Mucosa of rectum (tissue), 2 donors: ENCODE measurements at regions not wholly inside any gene's neighbourhood (a gene's known extent, or its start where the extent isn't known, plus 50 kb on each side); places are given as distances from the start of the nearest gene placed in this dataset.
"Not testable (repeated sequence)": the region's sequence is repeated elsewhere in the genome, so short reads cannot be mapped to it uniquely, and the experiment has no call there.

Experiments used
- H3K27ac ChIP-seq, 2 donors: one replicate each; pipeline ENCODE4 v1.7.0; 2013; ENCODE audit warnings: inconsistent platforms in 2 of 2, low read depth in 2 of 2, low read length in 2 of 2
- H3K27me3 ChIP-seq, 2 donors: one replicate each; pipeline ENCODE4 v1.7.0; 2013; ENCODE audit warnings: low read length in 2 of 2; ENCODE audit not compliant: control insufficient read depth in 2 of 2, insufficient read depth in 2 of 2
- H3K36me3 ChIP-seq, 2 donors: one replicate each; pipeline ENCODE4 v1.7.0; 2013; ENCODE audit warnings: low read length in 2 of 2; ENCODE audit not compliant: control insufficient read depth in 2 of 2, insufficient read depth in 2 of 2
- H3K4me1 ChIP-seq, 2 donors: one replicate each; pipeline ENCODE4 v1.7.0; 2013; ENCODE audit warnings: low read length in 2 of 2, mild to moderate bottlenecking in 1 of 2; ENCODE audit not compliant: control insufficient read depth in 2 of 2, insufficient read depth in 2 of 2
- H3K4me3 ChIP-seq, 2 donors: one replicate each; pipeline ENCODE4 v1.7.0; 2013; ENCODE audit warnings: low read length in 2 of 2
- H3K9ac ChIP-seq, 2 donors: one replicate each; pipeline ENCODE4 v1.7.0; 2013; ENCODE audit warnings: low read length in 2 of 2, low read depth in 1 of 2, mild to moderate bottlenecking in 1 of 2
- H3K9me3 ChIP-seq, 2 donors: one replicate each; pipeline ENCODE4 v1.7.0; 2013; ENCODE audit warnings: low read length in 2 of 2; ENCODE audit not compliant: control insufficient read depth in 2 of 2
- donor health status: healthy.
- donor health status: Normal muscosa, but diverticular disease.

DNA sequence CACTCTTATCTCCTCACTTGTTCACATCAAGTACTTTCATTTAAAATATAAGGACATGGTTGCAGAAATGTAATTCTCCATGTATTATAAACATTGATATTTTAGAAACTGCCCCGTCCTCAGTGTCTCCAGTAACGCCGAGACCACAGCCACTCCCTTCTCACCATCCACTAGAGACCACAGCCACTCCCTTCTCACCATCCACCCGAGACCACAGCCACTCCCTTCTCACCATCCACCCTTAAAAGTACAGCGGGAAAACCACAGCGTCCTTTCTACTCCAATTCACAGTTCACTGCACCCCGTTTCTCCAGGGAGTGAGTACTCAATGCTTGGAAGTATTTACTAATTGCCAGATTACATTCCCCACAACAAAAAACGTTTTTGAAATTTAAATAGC lies 1452.2 kb upstream of the ACVR2A start:
- Histone ChIP-seq H3K9ac (no peak overlapping the region), H3K9me3 (no peaks in the 10 kb centered on the region), H3K4me1 (no peaks in the 10 kb centered on the region), H3K27ac (no peak overlapping the region), H3K36me3 (no peaks in the 10 kb centered on the region), H3K27me3 (no peaks in the 10 kb centered on the region), H3K4me3 (no peak overlapping the region)

DNA sequence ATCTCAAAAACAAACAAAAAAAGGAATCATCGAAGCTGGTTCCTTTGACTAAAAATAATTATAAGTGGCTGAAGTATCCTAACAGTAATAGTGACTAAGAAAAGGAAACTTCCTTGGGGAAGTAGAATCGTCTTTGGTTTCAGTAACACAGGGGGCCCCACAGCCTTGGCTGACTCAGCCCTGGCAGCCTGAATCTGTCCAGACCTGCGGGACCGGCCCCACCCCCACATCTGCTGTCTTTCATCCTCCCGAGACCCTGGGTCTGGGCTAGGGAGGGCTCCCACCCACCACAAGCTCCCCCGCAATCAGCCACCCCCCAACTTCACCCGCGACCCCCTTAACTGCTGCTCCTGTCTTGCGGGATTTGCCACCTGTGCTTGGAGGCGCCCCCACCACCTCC lies 1452.6 kb upstream of the ACVR2A start:
- no peak overlapping the region for H3K4me3 ChIP-seq
- H3K4me1 ChIP-seq, result no peaks in the 10 kb centered on the region
- H3K9ac ChIP-seq, result no peak overlapping the region

GRCh38 chr2:146388757-146389156 lies 1456.1 kb upstream of the ACVR2A start:
- no peaks in the 10 kb centered on the region for H3K4me1 ChIP-seq
- no peaks in the 10 kb centered on the region for H3K36me3 ChIP-seq
- no peak overlapping the region for H3K9ac ChIP-seq
- H3K27me3 ChIP-seq, result no peaks in the 10 kb centered on the region
- no peak overlapping the region for H3K4me3 ChIP-seq
- H3K27ac ChIP-seq, result no peak overlapping the region
- H3K9me3 ChIP-seq, result no peaks in the 10 kb centered on the region

More for the DNA sequence above, 1452.6 kb upstream of the ACVR2A start:
- no peak overlapping the region for H3K27ac ChIP-seq
- H3K27me3 ChIP-seq, result no peaks in the 10 kb centered on the region
- no peaks in the 10 kb centered on the region for H3K36me3 ChIP-seq
- H3K9me3 ChIP-seq, result no peaks in the 10 kb centered on the region

- Histone ChIP-seq H3K36me3 (no peaks in the 10 kb centered on the region), H3K4me3 (no peak overlapping the region), H3K27me3 (no peaks in the 10 kb centered on the region), H3K27ac (no peak overlapping the region), H3K4me1 (no peaks in the 10 kb centered on the region), H3K9ac (no peak overlapping the region), H3K9me3 (no peaks in the 10 kb centered on the region)
Measured at GRCh38 chr2:146386096-146386495, 1458.7 kb upstream of the ACVR2A start.

- no peaks in the 10 kb centered on the region for H3K36me3 ChIP-seq
- no peaks in the 10 kb centered on the region for H3K9me3 ChIP-seq
- no peaks in the 10 kb centered on the region for H3K27me3 ChIP-seq
Measured at GRCh38 chr2:146385031-146385430, 1459.8 kb upstream of the ACVR2A start.

GRCh38 chr2:146376511-146377064 lies 1468.2 kb upstream of the ACVR2A start:
- Histone ChIP-seq H3K27me3 (no peaks in the 10 kb centered on the region), H3K9ac (no peak overlapping the region), H3K4me1 (no peaks in the 10 kb centered on the region), H3K27ac (no peak overlapping the region), H3K9me3 (no peaks in the 10 kb centered on the region), H3K36me3 (no peaks in the 10 kb centered on the region), H3K4me3 (no peak overlapping the region)

More at GRCh38 chr2:146385031-146385430, 1459.8 kb upstream of the ACVR2A start:
- no peak overlapping the region for H3K27ac ChIP-seq
- no peak overlapping the region for H3K4me3 ChIP-seq
- no peak overlapping the region for H3K9ac ChIP-seq
- no peaks in the 10 kb centered on the region for H3K4me1 ChIP-seq

GRCh38 chr2:146374505-146374904 lies 1470.3 kb upstream of the ACVR2A start:
- H3K27me3 ChIP-seq, result no peaks in the 10 kb centered on the region
- H3K9ac ChIP-seq, result no peak overlapping the region
- H3K4me3 ChIP-seq, result no peak overlapping the region
- no peaks in the 10 kb centered on the region for H3K4me1 ChIP-seq
- no peaks in the 10 kb centered on the region for H3K9me3 ChIP-seq
- H3K36me3 ChIP-seq, result no peaks in the 10 kb centered on the region
- no peak overlapping the region for H3K27ac ChIP-seq

DNA sequence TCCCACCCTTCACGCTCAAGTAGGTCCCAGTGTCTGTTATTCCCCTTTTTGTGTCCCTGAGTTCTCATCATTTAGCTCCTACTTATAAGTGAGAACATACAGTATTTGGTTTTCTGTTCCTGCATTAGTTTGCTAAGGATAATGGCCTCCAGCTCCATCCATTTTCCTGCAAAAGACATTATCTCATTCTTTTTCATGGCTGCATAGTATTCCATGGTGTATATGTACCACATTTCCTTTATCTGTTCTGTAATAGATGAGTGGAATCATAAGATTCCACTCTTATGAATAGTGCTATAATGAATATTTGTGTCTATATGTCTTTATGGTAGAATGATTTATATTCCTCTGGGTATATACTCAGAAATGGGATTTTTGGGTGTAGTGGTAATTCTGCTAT lies 1473.5 kb upstream of the ACVR2A start:
- not testable (repeated sequence) for H3K27me3 ChIP-seq, H3K9ac ChIP-seq, H3K4me1 ChIP-seq, H3K27ac ChIP-seq, H3K36me3 ChIP-seq, H3K4me3 ChIP-seq, H3K9me3 ChIP-seq

DNA sequence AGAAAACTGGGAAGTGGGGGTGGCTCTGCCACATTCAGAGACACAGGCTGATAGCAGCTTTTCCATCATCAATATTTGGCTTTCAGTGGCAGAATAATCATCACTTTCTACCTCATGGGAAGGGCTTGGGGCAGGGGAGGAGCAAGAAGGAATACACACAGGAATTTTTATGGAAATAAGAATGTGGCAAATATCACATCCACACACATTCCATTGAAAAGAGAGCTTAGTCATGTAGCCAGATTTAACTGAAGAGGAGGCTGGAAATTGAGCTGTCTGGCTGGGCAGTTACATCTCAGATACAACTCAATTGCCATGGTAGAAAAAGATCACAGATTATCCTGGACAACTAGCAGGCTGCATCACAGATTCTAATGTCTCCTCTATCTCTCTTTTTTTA lies 1474.0 kb upstream of the ACVR2A start:
- H3K4me1 ChIP-seq, result no peaks in the 10 kb centered on the region
- H3K36me3 ChIP-seq, result no peaks in the 10 kb centered on the region
- no peak overlapping the region for H3K27ac ChIP-seq
- no peaks in the 10 kb centered on the region for H3K27me3 ChIP-seq
- no peak overlapping the region for H3K9ac ChIP-seq
- no peak overlapping the region for H3K4me3 ChIP-seq
- no peaks in the 10 kb centered on the region for H3K9me3 ChIP-seq

- Histone ChIP-seq H3K4me1 (no peaks in the 10 kb centered on the region), H3K27ac (no peak overlapping the region), H3K9me3 (no peaks in the 10 kb centered on the region), H3K4me3 (no peak overlapping the region), H3K9ac (no peak overlapping the region), H3K27me3 (no peaks in the 10 kb centered on the region), H3K36me3 (no peaks in the 10 kb centered on the region)
Measured at GRCh38 chr2:146366276-146366675, 1478.6 kb upstream of the ACVR2A start.

DNA sequence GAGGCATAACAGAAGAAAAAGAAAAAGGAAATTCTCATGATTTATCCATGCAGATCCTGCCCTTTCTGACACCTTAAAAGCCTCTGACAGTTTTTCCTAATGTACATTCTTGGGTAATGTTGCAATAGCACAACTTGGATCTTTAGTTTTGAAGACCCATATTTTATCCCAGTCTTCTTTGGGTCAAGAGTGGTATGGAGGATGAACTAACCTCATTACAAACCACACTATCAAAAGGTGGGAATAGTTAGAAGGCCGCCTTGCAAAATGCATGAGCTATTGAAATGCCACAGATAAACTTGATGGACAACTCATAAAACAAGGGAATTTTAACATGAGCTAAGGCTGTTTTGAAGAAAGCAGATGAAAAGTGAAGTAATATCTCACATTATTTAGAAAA lies 1479.8 kb upstream of the ACVR2A start:
- no peak overlapping the region for H3K27ac ChIP-seq
- no peaks in the 10 kb centered on the region for H3K4me1 ChIP-seq
- no peak overlapping the region for H3K4me3 ChIP-seq
- no peaks in the 10 kb centered on the region for H3K36me3 ChIP-seq
- no peaks in the 10 kb centered on the region for H3K9me3 ChIP-seq
- no peaks in the 10 kb centered on the region for H3K27me3 ChIP-seq
- H3K9ac ChIP-seq, result no peak overlapping the region
